DMS53 treated with DMSO at 0.1 percent for 48 hours (cell line): ENCODE measurements at regions not wholly inside any gene's neighbourhood (a gene's known extent, or its start where the extent isn't known, plus 50 kb on each side); places are given as distances from the start of the nearest gene placed in this dataset.

Experiments
- DNase-seq: peaks from one replicate; lab custom pipeline; 2025; ENCODE audit not compliant: unreplicated experiment; lab: John Stamatoyannopoulos, UW

GRCh38 chr10:10618139-10618538 lies 399.5 kb upstream of the CELF2 start:
- no peak for DNase-seq

GRCh38 chr10:10623958-10624566 lies 393.6 kb upstream of the CELF2 start:
- DNase-seq: no peak

GRCh38 chr10:10624567-10624962 lies 393.1 kb upstream of the CELF2 start:
- no peak for DNase-seq

- no peak for DNase-seq
Measured at GRCh38 chr10:10625491-10625890, 392.2 kb upstream of the CELF2 start.

GRCh38 chr10:10626734-10627133 lies 390.9 kb upstream of the CELF2 start:
- DNase-seq: no peak

- DNase-seq: no peak
Measured at GRCh38 chr10:10627414-10627813, 390.3 kb upstream of the CELF2 start.

- DNase-seq: no peak
Measured at GRCh38 chr10:10629512-10629911, 388.2 kb upstream of the CELF2 start.

- DNase-seq: no peak
Measured at GRCh38 chr10:10630281-10630680, 387.4 kb upstream of the CELF2 start.

GRCh38 chr10:10630782-10631181 lies 386.9 kb upstream of the CELF2 start:
- DNase-seq: no peak

- no peak for DNase-seq
Measured at GRCh38 chr10:10642189-10642588, 375.5 kb upstream of the CELF2 start.

GRCh38 chr10:10642751-10643150 lies 374.9 kb upstream of the CELF2 start:
- DNase-seq: no peak

- DNase-seq: no peak
Measured at GRCh38 chr10:10644008-10644646, 373.5 kb upstream of the CELF2 start.

GRCh38 chr10:10644676-10645385 lies 372.8 kb upstream of the CELF2 start:
- no peak for DNase-seq

- DNase-seq: no peak
Measured at GRCh38 chr10:10647331-10647730, 370.3 kb upstream of the CELF2 start.

GRCh38 chr10:10657139-10657760 lies 360.4 kb upstream of the CELF2 start:
- no peak for DNase-seq

- no peak for DNase-seq
Measured at GRCh38 chr10:10658172-10658785, 359.4 kb upstream of the CELF2 start.

- DNase-seq: no peak
Measured at GRCh38 chr10:10660054-10660453, 357.6 kb upstream of the CELF2 start.

- DNase-seq: no peak
Measured at GRCh38 chr10:10661176-10661575, 356.5 kb upstream of the CELF2 start.

- no peak for DNase-seq
Measured at GRCh38 chr10:10662716-10663408, 354.8 kb upstream of the CELF2 start.

- no peak for DNase-seq
Measured at GRCh38 chr10:10663622-10664021, 354.1 kb upstream of the CELF2 start.

- DNase-seq: no peak
Measured at GRCh38 chr10:10665750-10666149, 351.9 kb upstream of the CELF2 start.
